ENCODE measurements at regions not wholly inside any gene's neighbourhood (a gene's known extent, or its start where the extent isn't known, plus 50 kb on each side); places are given as distances from the start of the nearest gene placed in this dataset.

GRCh38 chr4:89657931-89658700 lies 178.8 kb downstream of the SNCA start:
- TF ChIP-seq, protein P1, sequence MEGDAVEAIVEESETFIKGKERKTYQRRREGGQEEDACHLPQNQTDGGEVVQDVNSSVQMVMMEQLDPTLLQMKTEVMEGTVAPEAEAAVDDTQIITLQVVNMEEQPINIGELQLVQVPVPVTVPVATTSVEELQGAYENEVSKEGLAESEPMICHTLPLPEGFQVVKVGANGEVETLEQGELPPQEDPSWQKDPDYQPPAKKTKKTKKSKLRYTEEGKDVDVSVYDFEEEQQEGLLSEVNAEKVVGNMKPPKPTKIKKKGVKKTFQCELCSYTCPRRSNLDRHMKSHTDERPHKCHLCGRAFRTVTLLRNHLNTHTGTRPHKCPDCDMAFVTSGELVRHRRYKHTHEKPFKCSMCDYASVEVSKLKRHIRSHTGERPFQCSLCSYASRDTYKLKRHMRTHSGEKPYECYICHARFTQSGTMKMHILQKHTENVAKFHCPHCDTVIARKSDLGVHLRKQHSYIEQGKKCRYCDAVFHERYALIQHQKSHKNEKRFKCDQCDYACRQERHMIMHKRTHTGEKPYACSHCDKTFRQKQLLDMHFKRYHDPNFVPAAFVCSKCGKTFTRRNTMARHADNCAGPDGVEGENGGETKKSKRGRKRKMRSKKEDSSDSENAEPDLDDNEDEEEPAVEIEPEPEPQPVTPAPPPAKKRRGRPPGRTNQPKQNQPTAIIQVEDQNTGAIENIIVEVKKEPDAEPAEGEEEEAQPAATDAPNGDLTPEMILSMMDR (IDR thresholded peaks at IDR 0.05) = peak in 1 of 2 donors; percentile 13
- TF ChIP-seq EP300 (IDR thresholded peaks at IDR 0.05) = no peak
- no peak for TF ChIP-seq POLR2A (IDR thresholded peaks at IDR 0.05)
